ENCODE measurements at regions not wholly inside any gene's neighbourhood (a gene's known extent, or its start where the extent isn't known, plus 50 kb on each side); places are given as distances from the start of the nearest gene placed in this dataset.

GRCh38 chr16:76771216-76771615 is 419.8 kb upstream of the MON1B start:
- peaks cover 18% of the 10 kb centered on the region for H3K36me3 Mint-ChIP-seq
- POLR2A ChIA-PET = no interaction called here
- peaks cover 52% of the 10 kb centered on the region for H3K9me3 Mint-ChIP-seq
- CTCF ChIA-PET = no interaction called here
- no peak overlapping the region for H3K4me3 Mint-ChIP-seq
- H3K27ac Mint-ChIP-seq = no peak overlapping the region
- TF ChIP-seq ATF6 (CRISPR knock-in tag; IDR thresholded peaks at IDR 0.05) (no peak), GABPB1 (CRISPR knock-in tag; IDR thresholded peaks at IDR 0.05) (no peak), ERG (CRISPR knock-in tag; IDR thresholded peaks at IDR 0.05) (no peak), PRRX2 (CRISPR knock-in tag; IDR thresholded peaks at IDR 0.05) (no peak), E2F5 (CRISPR knock-in tag; IDR thresholded peaks at IDR 0.05) (no peak), CDX4 (CRISPR knock-in tag; IDR thresholded peaks at IDR 0.05; ENCODE audit: borderline replicate concordance) (no peak), NFE2L1 (CRISPR knock-in tag; IDR thresholded peaks at IDR 0.05) (no peak), USF2 (CRISPR knock-in tag; IDR thresholded peaks at IDR 0.05) (no peak), NR1H2 (CRISPR knock-in tag; IDR thresholded peaks at IDR 0.05) (no peak)
- H3K27me3 Mint-ChIP-seq (ENCODE audit: low read depth) = peaks cover 5% of the 10 kb centered on the region; the same call in 1 of the 2 replicates
- DNase-seq (ENCODE audit: low spot score) = no peak
- ATAC-seq = no peak
- 0 out of 2 replicates have a peak, but pooled peaks cover 3% of the 10 kb centered on the region for H3K4me1 Mint-ChIP-seq

GRCh38 chr16:76777721-76778465 is 413.1 kb upstream of the MON1B start:
- peaks cover 2% of the 10 kb centered on the region; the same call in 1 of the 2 replicates for H3K27me3 Mint-ChIP-seq (ENCODE audit: low read depth)
- POLR2A ChIA-PET = interaction anchor here (0.6 kb wide), 1 partner anchor 52 kb away, joined by 3 read pairs; no protein-coding TSS in a partner anchor
- TF ChIP-seq NFATC4 (CRISPR knock-in tag; IDR thresholded peaks at IDR 0.05) (no peak), ZBTB21 (CRISPR knock-in tag; IDR thresholded peaks at IDR 0.05; ENCODE audit: borderline replicate concordance) (no peak), TCF7 (CRISPR knock-in tag; IDR thresholded peaks at IDR 0.05; ENCODE audit: low read depth) (no peak), KAT7 (CRISPR knock-in tag; IDR thresholded peaks at IDR 0.05; ENCODE audit: borderline replicate concordance) (no peak), CREM (CRISPR knock-in tag; IDR thresholded peaks at IDR 0.05) (no peak), ZNF281 (CRISPR knock-in tag; IDR thresholded peaks at IDR 0.05) (no peak), JAZF1 (CRISPR knock-in tag; IDR thresholded peaks at IDR 0.05) (no peak), NR3C1 (CRISPR knock-in tag; conservative IDR thresholded peaks at IDR 0.05; ENCODE audit: low read depth) (no peak), ZNF416 (CRISPR knock-in tag; IDR thresholded peaks at IDR 0.05) (no peak), PREB (CRISPR knock-in tag; IDR thresholded peaks at IDR 0.05; ENCODE audit: borderline replicate concordance) (no peak), SP1 (CRISPR knock-in tag; conservative IDR thresholded peaks at IDR 0.05) (no peak)
- H3K4me3 Mint-ChIP-seq = no peak overlapping the region
- peaks cover 20% of the 10 kb centered on the region for H3K36me3 Mint-ChIP-seq
- ATAC-seq (no peak), DNase-seq (ENCODE audit: low spot score) (no peak)
- no peaks in the 10 kb centered on the region for H3K4me1 Mint-ChIP-seq
- H3K9me3 Mint-ChIP-seq = peaks cover 42% of the 10 kb centered on the region
- no peak overlapping the region for H3K27ac Mint-ChIP-seq
- CTCF ChIA-PET = no interaction called here

Data from WTC11 (cell line).